ENCODE measurements at regions not wholly inside any gene's neighbourhood (a gene's known extent, or its start where the extent isn't known, plus 50 kb on each side); places are given as distances from the start of the nearest gene placed in this dataset.

DNA sequence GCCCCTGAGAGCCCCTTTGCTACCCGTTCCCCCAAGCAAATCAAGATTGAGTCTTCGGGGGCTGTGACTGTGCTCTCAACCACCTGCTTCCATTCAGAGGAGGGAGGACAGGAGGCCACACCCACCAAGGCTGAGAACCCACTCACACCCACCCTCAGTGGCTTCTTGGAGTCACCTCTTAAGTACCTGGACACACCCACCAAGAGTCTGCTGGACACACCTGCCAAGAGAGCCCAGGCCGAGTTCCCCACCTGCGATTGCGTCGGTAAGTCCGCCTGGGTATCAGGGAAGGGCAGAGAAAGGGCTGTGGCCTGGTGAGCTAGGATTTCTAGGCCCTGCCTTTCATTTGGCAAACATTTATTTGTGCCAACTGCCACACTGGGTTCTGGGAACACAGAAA, 63.4 kb downstream of the TET3 start:
- TF ChIP-seq CTCF (IDR thresholded peaks at IDR 0.05; ENCODE audit: low read depth, low read length), result no peak
- TF ChIP-seq EZH2phosphoT487 (IDR thresholded peaks at IDR 0.05; ENCODE audit: low read depth), result no peak
